ENCODE measurements at regions not wholly inside any gene's neighbourhood (a gene's known extent, or its start where the extent isn't known, plus 50 kb on each side); places are given as distances from the start of the nearest gene placed in this dataset.

DNA sequence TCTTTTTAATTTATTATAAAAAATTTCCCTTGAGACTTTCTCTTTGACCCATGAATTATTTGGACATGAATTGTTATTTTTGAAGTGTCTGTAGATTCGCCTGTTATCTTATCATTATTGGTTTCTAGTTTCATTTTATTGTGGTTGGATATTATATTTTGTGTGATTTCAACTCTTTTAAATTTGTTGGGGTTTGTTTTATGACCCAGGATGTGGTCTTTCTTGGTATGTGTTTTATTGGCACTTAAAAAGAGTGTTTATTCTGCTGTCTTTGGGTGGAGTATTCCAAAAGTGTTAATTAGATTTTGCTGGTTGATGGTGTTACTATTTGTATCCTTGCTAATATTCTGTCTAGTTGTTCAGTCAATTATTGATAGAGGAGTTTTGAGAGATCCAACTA lies 50.5 kb upstream of the GPR141 start:
- Histone ChIP-seq H3K27ac (no peak overlapping the region), H3K36me3 (no peaks in the 10 kb centered on the region), H3K4me1 (no peaks in the 10 kb centered on the region), H3K9me3 (peaks cover 0 to 16% (median 0%) of the 10 kb centered on the region in 3 donors), H3K4me3 (no peak overlapping the region), H3K27me3 (no peaks in the 10 kb centered on the region)
- TF ChIP-seq, protein P1, sequence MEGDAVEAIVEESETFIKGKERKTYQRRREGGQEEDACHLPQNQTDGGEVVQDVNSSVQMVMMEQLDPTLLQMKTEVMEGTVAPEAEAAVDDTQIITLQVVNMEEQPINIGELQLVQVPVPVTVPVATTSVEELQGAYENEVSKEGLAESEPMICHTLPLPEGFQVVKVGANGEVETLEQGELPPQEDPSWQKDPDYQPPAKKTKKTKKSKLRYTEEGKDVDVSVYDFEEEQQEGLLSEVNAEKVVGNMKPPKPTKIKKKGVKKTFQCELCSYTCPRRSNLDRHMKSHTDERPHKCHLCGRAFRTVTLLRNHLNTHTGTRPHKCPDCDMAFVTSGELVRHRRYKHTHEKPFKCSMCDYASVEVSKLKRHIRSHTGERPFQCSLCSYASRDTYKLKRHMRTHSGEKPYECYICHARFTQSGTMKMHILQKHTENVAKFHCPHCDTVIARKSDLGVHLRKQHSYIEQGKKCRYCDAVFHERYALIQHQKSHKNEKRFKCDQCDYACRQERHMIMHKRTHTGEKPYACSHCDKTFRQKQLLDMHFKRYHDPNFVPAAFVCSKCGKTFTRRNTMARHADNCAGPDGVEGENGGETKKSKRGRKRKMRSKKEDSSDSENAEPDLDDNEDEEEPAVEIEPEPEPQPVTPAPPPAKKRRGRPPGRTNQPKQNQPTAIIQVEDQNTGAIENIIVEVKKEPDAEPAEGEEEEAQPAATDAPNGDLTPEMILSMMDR (IDR thresholded peaks at IDR 0.05): no peak
- no peak for DNase-seq
- intact Hi-C loops (cut with DNase I; ENCODE audit: low total_unique reads): no loop called here
